Hepatocyte (in vitro differentiated cells): ENCODE measurements at regions not wholly inside any gene's neighbourhood (a gene's known extent, or its start where the extent isn't known, plus 50 kb on each side); places are given as distances from the start of the nearest gene placed in this dataset.

Experiments used
- DNase-seq: peaks from one replicate; pipeline ENCODE4 v3.0.0-alpha.2; 2016; ENCODE audit warnings: low spot score
- H2AFZ ChIP-seq: fragments of 200-600 bp; sonication (generic); 2 replicates; pipeline ENCODE4 v1.6.0; 2016; ENCODE audit warnings: antibody characterized with exemption, mild to moderate bottlenecking
- H3K27ac ChIP-seq: fragments of 200-600 bp; sonication (generic); 2 replicates; pipeline ENCODE4 v1.5.1; 2016; ENCODE audit warnings: mild to moderate bottlenecking
- H3K27me3 ChIP-seq: fragments of 200-600 bp; sonication (generic); 2 replicates; pipeline ENCODE4 v1.6.1; 2016
- H3K36me3 ChIP-seq: fragments of 200-600 bp; sonication (generic); replicated peaks from 2 replicates; pipeline ENCODE4 v1.5.1; 2016; ENCODE audit warnings: low read depth; ENCODE audit not compliant: insufficient read depth
- H3K4me1 ChIP-seq: fragments of 200-600 bp; sonication (generic); 2 replicates; pipeline ENCODE4 v1.5.1; 2016; ENCODE audit warnings: mild to moderate bottlenecking, moderate library complexity; ENCODE audit not compliant: insufficient read depth
- H3K4me2 ChIP-seq: fragments of 200-600 bp; sonication (generic); 2 replicates; pipeline ENCODE4 v1.6.0; 2016
- H3K4me3 ChIP-seq: fragments of 200-600 bp; sonication (generic); 2 replicates; pipeline ENCODE4 v1.5.1; 2016; ENCODE audit warnings: mild to moderate bottlenecking
- H3K79me2 ChIP-seq: fragments of 200-600 bp; sonication (generic); 2 replicates; pipeline ENCODE4 v1.6.0; 2017; ENCODE audit warnings: mild to moderate bottlenecking
- H3K9me2 ChIP-seq: fragments of 200-600 bp; sonication (generic); replicated peaks from 2 replicates; pipeline ENCODE4 v1.6.0; 2017; ENCODE audit warnings: mild to moderate bottlenecking; ENCODE audit not compliant: insufficient read depth
- H3K9me3 ChIP-seq: fragments of 200-600 bp; sonication (generic); 2 replicates; pipeline ENCODE4 v1.5.1; 2016; ENCODE audit warnings: low read depth, mild to moderate bottlenecking
- H4K20me1 ChIP-seq: fragments of 200-600 bp; sonication (generic); 2 replicates; pipeline ENCODE4 v1.6.0; 2016; ENCODE audit warnings: mild to moderate bottlenecking; ENCODE audit not compliant: insufficient read depth, poor library complexity, severe bottlenecking
- EZH2 ChIP-seq: fragments of 200-600 bp; sonication (generic); IDR thresholded peaks from 2 replicates; pipeline ENCODE4 v1.6.1; 2016; ENCODE audit warnings: antibody characterized with exemption, mild to moderate bottlenecking, borderline replicate concordance
- EZH2phosphoT487 ChIP-seq: fragments of 200-600 bp; sonication (generic); IDR thresholded peaks from one replicate; pipeline ENCODE4 v1.6.1; 2018; ENCODE audit warnings: antibody characterized with exemption, mild to moderate bottlenecking, low read depth, moderate library complexity; ENCODE audit not compliant: unreplicated experiment, severe bottlenecking
- WGBS: methylation state at CpG from one replicate; pipeline ENCODE4 v1.1.6; 2016; ENCODE audit warnings: low lambda C conversion rate; ENCODE audit errors: missing lambda C conversion rate; 5-methylcytosine and 5-hydroxymethylcytosine counted together
- TF ChIP-seq, protein P1 (sequence below): fragments of 200-600 bp; sonication (generic); IDR thresholded peaks from 2 replicates; pipeline ENCODE4 v1.5.1; 2016; ENCODE audit warnings: antibody characterized with exemption, mild to moderate bottlenecking; ENCODE audit not compliant: poor library complexity

- no peaks in the 10 kb centered on the region for H3K9me3 ChIP-seq
- H3K79me2 ChIP-seq, result no peaks in the 10 kb centered on the region
- no peak overlapping the region for H3K27ac ChIP-seq
- no peak overlapping the region for H2AFZ ChIP-seq
- no peak overlapping the region for H3K4me2 ChIP-seq
- H3K27me3 ChIP-seq, result no peaks in the 10 kb centered on the region
- no peak for DNase-seq
- H3K4me3 ChIP-seq, result no peak overlapping the region
- H4K20me1 ChIP-seq, result no peaks in the 10 kb centered on the region
- TF ChIP-seq, protein P1, sequence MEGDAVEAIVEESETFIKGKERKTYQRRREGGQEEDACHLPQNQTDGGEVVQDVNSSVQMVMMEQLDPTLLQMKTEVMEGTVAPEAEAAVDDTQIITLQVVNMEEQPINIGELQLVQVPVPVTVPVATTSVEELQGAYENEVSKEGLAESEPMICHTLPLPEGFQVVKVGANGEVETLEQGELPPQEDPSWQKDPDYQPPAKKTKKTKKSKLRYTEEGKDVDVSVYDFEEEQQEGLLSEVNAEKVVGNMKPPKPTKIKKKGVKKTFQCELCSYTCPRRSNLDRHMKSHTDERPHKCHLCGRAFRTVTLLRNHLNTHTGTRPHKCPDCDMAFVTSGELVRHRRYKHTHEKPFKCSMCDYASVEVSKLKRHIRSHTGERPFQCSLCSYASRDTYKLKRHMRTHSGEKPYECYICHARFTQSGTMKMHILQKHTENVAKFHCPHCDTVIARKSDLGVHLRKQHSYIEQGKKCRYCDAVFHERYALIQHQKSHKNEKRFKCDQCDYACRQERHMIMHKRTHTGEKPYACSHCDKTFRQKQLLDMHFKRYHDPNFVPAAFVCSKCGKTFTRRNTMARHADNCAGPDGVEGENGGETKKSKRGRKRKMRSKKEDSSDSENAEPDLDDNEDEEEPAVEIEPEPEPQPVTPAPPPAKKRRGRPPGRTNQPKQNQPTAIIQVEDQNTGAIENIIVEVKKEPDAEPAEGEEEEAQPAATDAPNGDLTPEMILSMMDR, result no peak
- TF ChIP-seq EZH2, result no peak
- no peak for TF ChIP-seq EZH2phosphoT487
- no peaks in the 10 kb centered on the region for H3K36me3 ChIP-seq
- no CpG with 5 or more reads among the region's 1 CpG for WGBS
- H3K9me2 ChIP-seq, result no peaks in the 10 kb centered on the region
- H3K4me1 ChIP-seq, result no peaks in the 10 kb centered on the region
Measured at GRCh38 chr13:60282708-60283107, 114.3 kb upstream of the TDRD3 start.

GRCh38 chr13:60286707-60287106 is 110.3 kb upstream of the TDRD3 start:
- H3K79me2 ChIP-seq, result no peaks in the 10 kb centered on the region
- no peak overlapping the region for H3K27ac ChIP-seq
- TF ChIP-seq EZH2phosphoT487 (no peak), EZH2 (no peak)
- TF ChIP-seq, protein P1, result no peak
- H3K4me1 ChIP-seq, result no peaks in the 10 kb centered on the region
- no peaks in the 10 kb centered on the region for H3K36me3 ChIP-seq
- no peaks in the 10 kb centered on the region for H3K9me3 ChIP-seq
- no peak overlapping the region for H3K4me2 ChIP-seq
- H2AFZ ChIP-seq, result no peak overlapping the region
- no peaks in the 10 kb centered on the region for H3K27me3 ChIP-seq
- 92% methylated on average over 10 of the region's 10 CpGs for WGBS
- H3K4me3 ChIP-seq, result no peak overlapping the region
- DNase-seq, result no peak
- H3K9me2 ChIP-seq, result no peaks in the 10 kb centered on the region
- H4K20me1 ChIP-seq, result no peaks in the 10 kb centered on the region

DNA sequence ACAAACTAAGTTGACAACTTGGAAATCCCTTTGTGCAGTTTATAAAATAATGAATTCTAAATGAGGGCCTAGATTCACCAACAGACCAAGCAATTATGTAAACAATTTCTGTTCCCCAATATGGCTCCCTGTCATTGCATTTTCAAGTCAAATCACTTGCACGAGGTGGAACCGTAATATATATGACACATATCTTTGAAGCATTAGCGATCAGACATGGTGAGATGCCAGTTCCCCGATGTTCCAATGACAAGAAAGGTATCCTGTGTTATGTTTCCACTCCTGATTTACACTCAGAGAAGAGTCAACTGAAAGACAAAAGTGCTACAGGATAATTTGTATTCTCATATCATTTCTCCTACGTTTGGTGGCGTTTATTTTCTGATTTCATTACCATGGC is 108.5 kb upstream of the TDRD3 start:
- Histone ChIP-seq H3K4me2 (no peak overlapping the region), H3K36me3 (no peaks in the 10 kb centered on the region), H3K79me2 (no peaks in the 10 kb centered on the region), H3K27me3 (no peaks in the 10 kb centered on the region), H3K9me2 (no peaks in the 10 kb centered on the region), H4K20me1 (no peaks in the 10 kb centered on the region), H3K4me1 (no peaks in the 10 kb centered on the region), H3K4me3 (no peak overlapping the region), H3K27ac (no peak overlapping the region), H3K9me3 (no peaks in the 10 kb centered on the region), H2AFZ (no peak overlapping the region)
- DNase-seq, result no peak
- TF ChIP-seq EZH2phosphoT487 (no peak), EZH2 (no peak)
- TF ChIP-seq, protein P1, result no peak
- 69% methylated on average over 6 of the region's 6 CpGs for WGBS

DNA sequence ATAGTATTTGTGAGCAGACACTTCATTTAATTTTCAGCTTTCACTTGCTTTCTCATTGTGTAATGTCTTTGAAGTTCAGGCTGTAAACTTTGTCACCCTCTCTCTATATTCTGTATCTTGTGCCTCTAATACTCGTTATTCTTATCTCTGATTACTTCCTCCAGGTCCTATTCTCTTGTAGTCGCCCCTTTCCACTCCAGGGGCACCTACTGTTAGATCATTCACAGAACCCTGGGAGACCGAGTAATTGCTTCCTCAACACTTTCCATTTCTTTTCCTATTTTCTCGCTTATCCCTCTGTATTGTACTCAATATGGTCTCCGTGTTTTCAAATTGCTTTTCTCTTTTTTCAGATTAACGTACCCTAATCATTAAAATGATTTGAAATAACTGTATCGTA is 93.9 kb upstream of the TDRD3 start:
- Histone ChIP-seq H3K4me2 (no peak overlapping the region), H4K20me1 (no peaks in the 10 kb centered on the region), H2AFZ (no peak overlapping the region), H3K79me2 (no peaks in the 10 kb centered on the region), H3K4me1 (no peaks in the 10 kb centered on the region), H3K9me3 (no peaks in the 10 kb centered on the region), H3K27me3 (no peaks in the 10 kb centered on the region), H3K27ac (no peak overlapping the region), H3K36me3 (no peaks in the 10 kb centered on the region), H3K9me2 (no peaks in the 10 kb centered on the region), H3K4me3 (no peak overlapping the region)
- 61% methylated on average over 7 of the region's 7 CpGs for WGBS
- TF ChIP-seq EZH2 (no peak), EZH2phosphoT487 (no peak)
- TF ChIP-seq, protein P1, result no peak
- DNase-seq, result no peak
